ENCODE measurements at regions not wholly inside any gene's neighbourhood (a gene's known extent, or its start where the extent isn't known, plus 50 kb on each side); places are given as distances from the start of the nearest gene placed in this dataset.

GRCh38 chr1:199297174-199297573 is 658.3 kb downstream of the PTPRC start:
- Histone ChIP-seq H3K27ac (ENCODE audit: extremely low read length, insufficient read depth, low read length) (no peak overlapping the region), H4K20me1 (ENCODE audit: insufficient read depth, low read length) (no peaks in the 10 kb centered on the region), H3K9ac (ENCODE audit: insufficient read depth, low read depth, low read length) (no peak overlapping the region), H3K27me3 (ENCODE audit: control insufficient read depth in 1 of 2, insufficient read depth in 2 of 2, low read length in 2 of 2) (no peaks in the 10 kb centered on the region), H3K9me3 (ENCODE audit: low read length) (no peaks in the 10 kb centered on the region), H3K79me2 (ENCODE audit: insufficient read depth, low read length) (no peaks in the 10 kb centered on the region), H3K36me3 (replicated peaks in 1 of 2; ENCODE audit: control insufficient read depth in 1 of 2, insufficient read depth in 2 of 2, low read length in 2 of 2) (no peaks in the 10 kb centered on the region), H2AFZ (ENCODE audit: low read length) (no peak overlapping the region), H3K4me2 (ENCODE audit: low read depth, low read length) (no peak overlapping the region), H3K4me3 (replicated peaks in 1 of 3; ENCODE audit: insufficient read depth in 1 of 3, low read depth in 2 of 3, low read length in 3 of 3) (no peak overlapping the region), H3K4me1 (ENCODE audit: insufficient read depth, low read length) (no peaks in the 10 kb centered on the region)
- ATAC-seq (no peak), DNase-seq (ENCODE audit: low spot score) (no peak), FAIRE-seq (no peak)
- ChIA-PET POLR2A (no interaction called here), CTCF (ENCODE audit: low intra/inter-chr PET ratio, low total read pairs) (no interaction called here)
- no TSS peak for BruUV-seq (replicated peaks)
- intact Hi-C loops (cut with micrococcal nuclease; ENCODE audit: unreplicated experiment) (no loop called here), in situ Hi-C loops (cut with HindIII; ENCODE audit: extremely low pct_ligation_motif_present, low pct_unique_long_range_greater_than_20kb) (no loop called here)
- TF ChIP-seq, protein P1, sequence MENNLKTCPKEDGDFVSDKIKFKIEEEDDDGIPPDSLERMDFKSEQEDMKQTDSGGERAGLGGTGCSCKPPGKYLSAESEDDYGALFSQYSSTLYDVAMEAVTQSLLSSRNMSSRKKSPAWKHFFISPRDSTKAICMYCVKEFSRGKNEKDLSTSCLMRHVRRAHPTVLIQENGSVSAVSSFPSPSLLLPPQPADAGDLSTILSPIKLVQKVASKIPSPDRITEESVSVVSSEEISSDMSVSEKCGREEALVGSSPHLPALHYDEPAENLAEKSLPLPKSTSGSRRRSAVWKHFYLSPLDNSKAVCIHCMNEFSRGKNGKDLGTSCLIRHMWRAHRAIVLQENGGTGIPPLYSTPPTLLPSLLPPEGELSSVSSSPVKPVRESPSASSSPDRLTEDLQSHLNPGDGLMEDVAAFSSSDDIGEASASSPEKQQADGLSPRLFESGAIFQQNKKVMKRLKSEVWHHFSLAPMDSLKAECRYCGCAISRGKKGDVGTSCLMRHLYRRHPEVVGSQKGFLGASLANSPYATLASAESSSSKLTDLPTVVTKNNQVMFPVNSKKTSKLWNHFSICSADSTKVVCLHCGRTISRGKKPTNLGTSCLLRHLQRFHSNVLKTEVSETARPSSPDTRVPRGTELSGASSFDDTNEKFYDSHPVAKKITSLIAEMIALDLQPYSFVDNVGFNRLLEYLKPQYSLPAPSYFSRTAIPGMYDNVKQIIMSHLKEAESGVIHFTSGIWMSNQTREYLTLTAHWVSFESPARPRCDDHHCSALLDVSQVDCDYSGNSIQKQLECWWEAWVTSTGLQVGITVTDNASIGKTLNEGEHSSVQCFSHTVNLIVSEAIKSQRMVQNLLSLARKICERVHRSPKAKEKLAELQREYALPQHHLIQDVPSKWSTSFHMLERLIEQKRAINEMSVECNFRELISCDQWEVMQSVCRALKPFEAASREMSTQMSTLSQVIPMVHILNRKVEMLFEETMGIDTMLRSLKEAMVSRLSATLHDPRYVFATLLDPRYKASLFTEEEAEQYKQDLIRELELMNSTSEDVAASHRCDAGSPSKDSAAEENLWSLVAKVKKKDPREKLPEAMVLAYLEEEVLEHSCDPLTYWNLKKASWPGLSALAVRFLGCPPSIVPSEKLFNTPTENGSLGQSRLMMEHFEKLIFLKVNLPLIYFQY (CRISPR knock-in tag; IDR thresholded peaks at IDR 0.05; ENCODE audit: borderline replicate concordance): no peak
- TF ChIP-seq KMT2A (CRISPR knock-in tag; IDR thresholded peaks at IDR 0.05) (no peak), ZNF674 (CRISPR knock-in tag; IDR thresholded peaks at IDR 0.05; ENCODE audit: low read depth) (no peak), RAD51 (IDR thresholded peaks at IDR 0.05; ENCODE audit: borderline replicate concordance) (no peak), CBX5 (CRISPR knock-in tag; IDR thresholded peaks at IDR 0.05; ENCODE audit: borderline replicate concordance) (no peak), ZNF10 (CRISPR knock-in tag; IDR thresholded peaks at IDR 0.05; ENCODE audit: borderline replicate concordance, low read depth) (no peak), SOX5 (CRISPR knock-in tag; IDR thresholded peaks at IDR 0.05; ENCODE audit: borderline replicate concordance) (no peak), KLF11 (CRISPR knock-in tag; IDR thresholded peaks at IDR 0.05) (no peak), MLXIP (CRISPR knock-in tag; IDR thresholded peaks at IDR 0.05; ENCODE audit: borderline replicate concordance) (no peak), SAP130 (CRISPR knock-in tag; IDR thresholded peaks at IDR 0.05; ENCODE audit: low read depth) (no peak), ZNF484 (CRISPR knock-in tag; IDR thresholded peaks at IDR 0.05; ENCODE audit: borderline replicate concordance, low read depth) (no peak), FOXM1 (CRISPR knock-in tag; IDR thresholded peaks at IDR 0.05) (no peak), ZGPAT (CRISPR knock-in tag; IDR thresholded peaks at IDR 0.05) (no peak), ZFP36L2 (CRISPR knock-in tag; IDR thresholded peaks at IDR 0.05) (no peak)
- TF ChIP-seq, protein P2, sequence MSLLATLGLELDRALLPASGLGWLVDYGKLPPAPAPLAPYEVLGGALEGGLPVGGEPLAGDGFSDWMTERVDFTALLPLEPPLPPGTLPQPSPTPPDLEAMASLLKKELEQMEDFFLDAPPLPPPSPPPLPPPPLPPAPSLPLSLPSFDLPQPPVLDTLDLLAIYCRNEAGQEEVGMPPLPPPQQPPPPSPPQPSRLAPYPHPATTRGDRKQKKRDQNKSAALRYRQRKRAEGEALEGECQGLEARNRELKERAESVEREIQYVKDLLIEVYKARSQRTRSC (CRISPR knock-in tag; IDR thresholded peaks at IDR 0.05; ENCODE audit: low read depth): no peak
- TF ChIP-seq, protein P3, sequence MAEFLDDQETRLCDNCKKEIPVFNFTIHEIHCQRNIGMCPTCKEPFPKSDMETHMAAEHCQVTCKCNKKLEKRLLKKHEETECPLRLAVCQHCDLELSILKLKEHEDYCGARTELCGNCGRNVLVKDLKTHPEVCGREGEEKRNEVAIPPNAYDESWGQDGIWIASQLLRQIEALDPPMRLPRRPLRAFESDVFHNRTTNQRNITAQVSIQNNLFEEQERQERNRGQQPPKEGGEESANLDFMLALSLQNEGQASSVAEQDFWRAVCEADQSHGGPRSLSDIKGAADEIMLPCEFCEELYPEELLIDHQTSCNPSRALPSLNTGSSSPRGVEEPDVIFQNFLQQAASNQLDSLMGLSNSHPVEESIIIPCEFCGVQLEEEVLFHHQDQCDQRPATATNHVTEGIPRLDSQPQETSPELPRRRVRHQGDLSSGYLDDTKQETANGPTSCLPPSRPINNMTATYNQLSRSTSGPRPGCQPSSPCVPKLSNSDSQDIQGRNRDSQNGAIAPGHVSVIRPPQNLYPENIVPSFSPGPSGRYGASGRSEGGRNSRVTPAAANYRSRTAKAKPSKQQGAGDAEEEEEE (CRISPR knock-in tag; IDR thresholded peaks at IDR 0.05; ENCODE audit: borderline replicate concordance): no peak
